ENCODE measurements at regions not wholly inside any gene's neighbourhood (a gene's known extent, or its start where the extent isn't known, plus 50 kb on each side); places are given as distances from the start of the nearest gene placed in this dataset.

- CTCF ChIA-PET: no interaction called here
- no peaks in the 10 kb centered on the region for H3K36me3 ChIP-seq (ENCODE audit: control insufficient read depth in 2 of 2, insufficient read depth in 1 of 2, low read length in 2 of 2)
- H3K27ac ChIP-seq (ENCODE audit: extremely low read depth, low read depth, low read length): no peak overlapping the region
- H3K9me3 ChIP-seq (ENCODE audit: control insufficient read depth, insufficient read depth, low read depth, low read length): no peaks in the 10 kb centered on the region
- POLR2A ChIA-PET: no interaction called here
- TF ChIP-seq ZNF202 (tag by site-specific recombination; IDR thresholded peaks at IDR 0.05; ENCODE audit: borderline replicate concordance): no peak
- TF ChIP-seq OSR2 (tag by site-specific recombination; IDR thresholded peaks at IDR 0.05): no peak
- H3K4me1 ChIP-seq (ENCODE audit: control insufficient read depth, insufficient read depth, low read length): no peaks in the 10 kb centered on the region
- no peak overlapping the region for H3K4me3 ChIP-seq (ENCODE audit: low read depth, low read length)
Measured at GRCh38 chr6:167474171-167474570, 149.3 kb downstream of the TTLL2 start.

GRCh38 chr6:167474725-167475124, 149.8 kb downstream of the TTLL2 start:
- H3K27ac ChIP-seq (ENCODE audit: extremely low read depth, low read depth, low read length): no peak overlapping the region
- TF ChIP-seq ZNF391 (tag by site-specific recombination; IDR thresholded peaks at IDR 0.05; ENCODE audit: borderline replicate concordance, low read depth): no peak
- TF ChIP-seq ZNF555 (tag by site-specific recombination; conservative IDR thresholded peaks at IDR 0.05): no peak
- TF ChIP-seq TRIM28 (IDR thresholded peaks at IDR 0.05; ENCODE audit: borderline replicate concordance, low read length): no peak
- TF ChIP-seq ZNF664 (tag by site-specific recombination; IDR thresholded peaks at IDR 0.05): no peak
- no peak for TF ChIP-seq PRDM4 (tag by site-specific recombination; IDR thresholded peaks at IDR 0.05)
- ChIA-PET CTCF (no interaction called here), POLR2A (no interaction called here)
- no peak overlapping the region for H3K4me3 ChIP-seq (ENCODE audit: low read depth, low read length)
- no peaks in the 10 kb centered on the region for H3K9me3 ChIP-seq (ENCODE audit: control insufficient read depth, insufficient read depth, low read depth, low read length)
- H3K36me3 ChIP-seq (ENCODE audit: control insufficient read depth in 2 of 2, insufficient read depth in 1 of 2, low read length in 2 of 2): no peaks in the 10 kb centered on the region
- H3K4me1 ChIP-seq (ENCODE audit: control insufficient read depth, insufficient read depth, low read length): no peaks in the 10 kb centered on the region

GRCh38 chr6:167475947-167476346, 151.1 kb downstream of the TTLL2 start:
- POLR2A ChIA-PET: no interaction called here
- no peak for TF ChIP-seq ZFHX2 (tag by site-specific recombination; conservative IDR thresholded peaks at IDR 0.05)
- TF ChIP-seq ZNF777 (tag by site-specific recombination; IDR thresholded peaks at IDR 0.05; ENCODE audit: borderline replicate concordance): no peak
- TF ChIP-seq ZNF292 (tag by site-specific recombination; IDR thresholded peaks at IDR 0.05; ENCODE audit: borderline replicate concordance, low read depth): no peak
- H3K36me3 ChIP-seq (ENCODE audit: control insufficient read depth in 2 of 2, insufficient read depth in 1 of 2, low read length in 2 of 2): no peaks in the 10 kb centered on the region
- no peak overlapping the region for H3K27ac ChIP-seq (ENCODE audit: extremely low read depth, low read depth, low read length)
- no peaks in the 10 kb centered on the region for H3K9me3 ChIP-seq (ENCODE audit: control insufficient read depth, insufficient read depth, low read depth, low read length)
- H3K4me1 ChIP-seq (ENCODE audit: control insufficient read depth, insufficient read depth, low read length): no peaks in the 10 kb centered on the region
- no peak overlapping the region for H3K4me3 ChIP-seq (ENCODE audit: low read depth, low read length)
- CTCF ChIA-PET: interaction anchor here (1.5 kb wide), 1 partner anchor 14 kb away, joined by 6 read pairs; no protein-coding TSS in a partner anchor

GRCh38 chr6:167476844-167477595, 152.1 kb downstream of the TTLL2 start:
- ChIA-PET POLR2A (no interaction called here), CTCF (interaction anchor here (0.7 to 1.5 kb wide), 2 partner anchors 13 to 331 kb away, joined by 5 to 6 read pairs; no protein-coding TSS in a partner anchor)
- no peaks in the 10 kb centered on the region for H3K9me3 ChIP-seq (ENCODE audit: control insufficient read depth, insufficient read depth, low read depth, low read length)
- no peak overlapping the region for H3K4me3 ChIP-seq (ENCODE audit: low read depth, low read length)
- no peaks in the 10 kb centered on the region for H3K36me3 ChIP-seq (ENCODE audit: control insufficient read depth in 2 of 2, insufficient read depth in 1 of 2, low read length in 2 of 2)
- no peak overlapping the region for H3K27ac ChIP-seq (ENCODE audit: extremely low read depth, low read depth, low read length)
- TF ChIP-seq ZNF510 (tag by site-specific recombination; IDR thresholded peaks at IDR 0.05; ENCODE audit: insufficient replicate concordance) (no peak), ZNF138 (tag by site-specific recombination; IDR thresholded peaks at IDR 0.05; ENCODE audit: borderline replicate concordance) (no peak), SP7 (tag by site-specific recombination; IDR thresholded peaks at IDR 0.05) (no peak), ZNF211 (tag by site-specific recombination; IDR thresholded peaks at IDR 0.05; ENCODE audit: low read depth) (no peak), ZNF423 (tag by site-specific recombination; IDR thresholded peaks at IDR 0.05) (no peak)
- no peaks in the 10 kb centered on the region for H3K4me1 ChIP-seq (ENCODE audit: control insufficient read depth, insufficient read depth, low read length)

Measured in HEK293 (cell line).